ENCODE measurements at regions not wholly inside any gene's neighbourhood (a gene's known extent, or its start where the extent isn't known, plus 50 kb on each side); places are given as distances from the start of the nearest gene placed in this dataset.
"Not testable (repeated sequence)": the region's sequence is repeated elsewhere in the genome, so short reads cannot be mapped to it uniquely, and the experiment has no call there.

GRCh38 chr4:118410138-118410537 lies 57.3 kb upstream of the PRSS12 start:
- no peak for DNase-seq (ENCODE audit: extremely low read depth in 1 of 2, low read depth in 1 of 2)

- DNase-seq (ENCODE audit: extremely low read depth in 1 of 2, low read depth in 1 of 2) = no peak
Measured at GRCh38 chr4:118417325-118417724, 64.5 kb upstream of the PRSS12 start.

- DNase-seq (ENCODE audit: extremely low read depth in 1 of 2, low read depth in 1 of 2) = not testable (repeated sequence)
Measured at GRCh38 chr4:118417800-118418199, 65.0 kb upstream of the PRSS12 start.

GRCh38 chr4:118418396-118418795 lies 65.6 kb upstream of the PRSS12 start:
- DNase-seq (ENCODE audit: extremely low read depth in 1 of 2, low read depth in 1 of 2) = not testable (repeated sequence)

GRCh38 chr4:118419626-118420025 lies 66.8 kb upstream of the PRSS12 start:
- DNase-seq (ENCODE audit: extremely low read depth in 1 of 2, low read depth in 1 of 2) = not testable (repeated sequence)

GRCh38 chr4:118424062-118424461 lies 71.3 kb upstream of the PRSS12 start:
- DNase-seq (ENCODE audit: extremely low read depth in 1 of 2, low read depth in 1 of 2) = peak in 1 of 2 donors; percentile 0

- DNase-seq (ENCODE audit: extremely low read depth in 1 of 2, low read depth in 1 of 2) = not testable (repeated sequence)
Measured at GRCh38 chr4:118428881-118429280, 76.1 kb upstream of the PRSS12 start.

GRCh38 chr4:118432359-118432758 lies 79.6 kb upstream of the PRSS12 start:
- DNase-seq (ENCODE audit: extremely low read depth in 1 of 2, low read depth in 1 of 2) = not testable (repeated sequence)

GRCh38 chr4:118433612-118434375 lies 81.0 kb upstream of the PRSS12 start:
- DNase-seq (ENCODE audit: extremely low read depth in 1 of 2, low read depth in 1 of 2) = not testable (repeated sequence)

GRCh38 chr4:118435415-118435814 lies 82.6 kb upstream of the PRSS12 start:
- DNase-seq (ENCODE audit: extremely low read depth in 1 of 2, low read depth in 1 of 2) = not testable (repeated sequence)

GRCh38 chr4:118442115-118442837 lies 89.5 kb upstream of the PRSS12 start:
- DNase-seq (ENCODE audit: extremely low read depth in 1 of 2, low read depth in 1 of 2) = not testable (repeated sequence)

GRCh38 chr4:118447397-118447796 lies 94.6 kb upstream of the PRSS12 start:
- DNase-seq (ENCODE audit: extremely low read depth in 1 of 2, low read depth in 1 of 2) = not testable (repeated sequence)

GRCh38 chr4:118454857-118455256 lies 102.1 kb upstream of the PRSS12 start:
- DNase-seq (ENCODE audit: extremely low read depth in 1 of 2, low read depth in 1 of 2) = not testable (repeated sequence)

- not testable (repeated sequence) for DNase-seq (ENCODE audit: extremely low read depth in 1 of 2, low read depth in 1 of 2)
Measured at GRCh38 chr4:118461435-118461834, 108.6 kb upstream of the PRSS12 start.

GRCh38 chr4:118465831-118466230 lies 113.0 kb upstream of the PRSS12 start:
- not testable (repeated sequence) for DNase-seq (ENCODE audit: extremely low read depth in 1 of 2, low read depth in 1 of 2)

GRCh38 chr4:118474001-118474626 lies 121.3 kb upstream of the PRSS12 start:
- not testable (repeated sequence) for DNase-seq (ENCODE audit: extremely low read depth in 1 of 2, low read depth in 1 of 2)

- DNase-seq (ENCODE audit: extremely low read depth in 1 of 2, low read depth in 1 of 2) = not testable (repeated sequence)
Measured at GRCh38 chr4:118474771-118475170, 122.0 kb upstream of the PRSS12 start.

- DNase-seq (ENCODE audit: extremely low read depth in 1 of 2, low read depth in 1 of 2) = not testable (repeated sequence)
Measured at GRCh38 chr4:118475901-118476300, 123.1 kb upstream of the PRSS12 start.

- not testable (repeated sequence) for DNase-seq (ENCODE audit: extremely low read depth in 1 of 2, low read depth in 1 of 2)
Measured at GRCh38 chr4:118477826-118478225, 125.0 kb upstream of the PRSS12 start.

- DNase-seq (ENCODE audit: extremely low read depth in 1 of 2, low read depth in 1 of 2) = not testable (repeated sequence)
Measured at GRCh38 chr4:118485801-118486314, 133.1 kb upstream of the PRSS12 start.

- not testable (repeated sequence) for DNase-seq (ENCODE audit: extremely low read depth in 1 of 2, low read depth in 1 of 2)
Measured at GRCh38 chr4:118492963-118493362, 140.2 kb upstream of the PRSS12 start.

Measured in activated CD8-positive, alpha-beta memory T cell treated with anti-CD3 and anti-CD28 coated beads for 1 hour (primary cell).